Anterior cingulate cortex (tissue), 58 donors: ENCODE measurements at regions not wholly inside any gene's neighbourhood (a gene's known extent, or its start where the extent isn't known, plus 50 kb on each side); places are given as distances from the start of the nearest gene placed in this dataset.
"Not testable (repeated sequence)": the region's sequence is repeated elsewhere in the genome, so short reads cannot be mapped to it uniquely, and the experiment has no call there.

Source experiments
- DNase-seq, 58 donors: peaks; one replicate each; lab custom pipeline; 2025; lab: John Stamatoyannopoulos, UW

- DNase-seq, result not testable (repeated sequence)
Measured at GRCh38 chr4:3947761-3948160, 181.6 kb downstream of the ADRA2C start.

- DNase-seq, result not testable (repeated sequence)
Measured at GRCh38 chr4:3948210-3948609, 182.0 kb downstream of the ADRA2C start.

- peak in 15 of 58 donors; percentile 0 to 28 (median 10) for DNase-seq
Measured at GRCh38 chr4:3949916-3950315, 183.7 kb downstream of the ADRA2C start.

GRCh38 chr4:3952443-3953139, 186.4 kb downstream of the ADRA2C start:
- not testable (repeated sequence) for DNase-seq

- DNase-seq, result not testable (repeated sequence)
Measured at GRCh38 chr4:3953140-3953489, 186.9 kb downstream of the ADRA2C start.

- DNase-seq, result peak in 49 of 58 donors; percentile 9 to 89 (median 54)
Measured at GRCh38 chr4:3954540-3955320, 188.5 kb downstream of the ADRA2C start.

- peak; percentile 67 to 98 (median 95) for DNase-seq
Measured at GRCh38 chr4:3955321-3956164, 189.4 kb downstream of the ADRA2C start.

- DNase-seq, result peak in 3 of 58 donors; percentile 57 to 60 (median 58)
Measured at GRCh38 chr4:3956165-3956867, 190.1 kb downstream of the ADRA2C start.

- not testable (repeated sequence) for DNase-seq
Measured at GRCh38 chr4:3961091-3961672, 195.0 kb downstream of the ADRA2C start.

GRCh38 chr4:3964572-3965278, 198.5 kb downstream of the ADRA2C start:
- not testable (repeated sequence) for DNase-seq

GRCh38 chr4:3967204-3967603, 201.0 kb downstream of the ADRA2C start:
- not testable (repeated sequence) for DNase-seq

- DNase-seq, result not testable (repeated sequence)
Measured at GRCh38 chr4:3972626-3973025, 206.4 kb downstream of the ADRA2C start.

GRCh38 chr4:3973581-3974200, 207.5 kb downstream of the ADRA2C start:
- peak in 5 of 58 donors; percentile 12 to 28 (median 20) for DNase-seq

- DNase-seq, result peak in 1 of 58 donors; percentile 36
Measured at GRCh38 chr4:3983518-3984125, 217.4 kb downstream of the ADRA2C start.

GRCh38 chr4:3984796-3985195, 218.6 kb downstream of the ADRA2C start:
- not testable (repeated sequence) for DNase-seq

GRCh38 chr4:3986412-3986811, 220.2 kb downstream of the ADRA2C start:
- DNase-seq, result not testable (repeated sequence)

GRCh38 chr4:3997386-3997785, 229.3 kb downstream of the OTOP1 start:
- not testable (repeated sequence) for DNase-seq

- DNase-seq, result not testable (repeated sequence)
Measured at GRCh38 chr4:4004036-4004435, 222.7 kb downstream of the OTOP1 start.
